Kidney (tissue), 13 donors: ENCODE measurements at regions not wholly inside any gene's neighbourhood (a gene's known extent, or its start where the extent isn't known, plus 50 kb on each side); places are given as distances from the start of the nearest gene placed in this dataset.

ENCODE experiments used
- DNase-seq, 5 donors: peaks; one replicate each; pipeline ENCODE4 v3.0.0-alpha.2; 2013 to 2020
- FAIRE-seq: peaks from 2 replicates; lab custom pipeline; 2012; peaks lifted over from hg19 to GRCh38; lab: Jason Lieb, UNC
- H3K27ac ChIP-seq, 2 donors: one replicate each; pipeline ENCODE4 v1.7.0; 2013; ENCODE audit warnings: low read depth in 2 of 2, low read length in 2 of 2, inconsistent platforms in 1 of 2
- H3K27me3 ChIP-seq: one replicate; pipeline ENCODE4 v1.7.1; 2013; ENCODE audit warnings: low read length, inconsistent platforms; ENCODE audit not compliant: control insufficient read depth, insufficient read depth
- H3K36me3 ChIP-seq, 3 donors: one replicate each; pipeline versions ENCODE4 v1.7.0 to v1.7.1; 2013; ENCODE audit warnings: low read length in 3 of 3, control low read depth in 1 of 3, inconsistent platforms in 1 of 3; ENCODE audit not compliant: insufficient read depth in 3 of 3, control insufficient read depth in 2 of 3
- H3K4me1 ChIP-seq, 3 donors: one replicate each; pipeline versions ENCODE4 v1.7.0 to v1.7.1; 2013; ENCODE audit warnings: low read length in 3 of 3, inconsistent platforms in 1 of 3, low read depth in 1 of 3; ENCODE audit not compliant: control insufficient read depth in 2 of 3, insufficient read depth in 2 of 3
- H3K4me3 ChIP-seq, 3 donors: one replicate each; pipeline versions ENCODE4 v1.7.0 to v1.8.1; 2013; ENCODE audit warnings: low read length in 3 of 3, control low read depth in 1 of 3, inconsistent platforms in 1 of 3
- H3K9ac ChIP-seq, 3 donors: one replicate each; pipeline versions ENCODE4 v1.7.0 to v1.7.1; 2013; ENCODE audit warnings: low read length in 3 of 3, control low read depth in 1 of 3, inconsistent platforms in 1 of 3
- H3K9me3 ChIP-seq, 3 donors: one replicate each; pipeline versions ENCODE4 v1.7.0 to v1.7.1; 2013; ENCODE audit warnings: low read length in 3 of 3, control low read depth in 1 of 3, inconsistent platforms in 1 of 3; ENCODE audit not compliant: control insufficient read depth in 2 of 3, insufficient read depth in 1 of 3
- intact Hi-C: fragments of 100-400 bp; cut with DNase I; formaldehyde crosslinking; loops from one replicate; pipeline ENCODE4 v1.11.1; 2022
- TF ChIP-seq, protein P1 (sequence below): IDR thresholded peaks from 3 replicates; pipeline ENCODE4 v1.5.1; 2012; ENCODE audit warnings: mild to moderate bottlenecking, moderate library complexity, borderline replicate concordance; ENCODE audit not compliant: insufficient read depth; ENCODE audit errors: extremely low read depth
- donor health status: control.
- donor health status: control.
- donor health status: control.
- donor health status: control.
- donor health status: control.
- donor health status: DM: yes; HTN: yes; CAD: no.
- donor health status: Normal renal cell carcinoma (clear cell type).

DNA sequence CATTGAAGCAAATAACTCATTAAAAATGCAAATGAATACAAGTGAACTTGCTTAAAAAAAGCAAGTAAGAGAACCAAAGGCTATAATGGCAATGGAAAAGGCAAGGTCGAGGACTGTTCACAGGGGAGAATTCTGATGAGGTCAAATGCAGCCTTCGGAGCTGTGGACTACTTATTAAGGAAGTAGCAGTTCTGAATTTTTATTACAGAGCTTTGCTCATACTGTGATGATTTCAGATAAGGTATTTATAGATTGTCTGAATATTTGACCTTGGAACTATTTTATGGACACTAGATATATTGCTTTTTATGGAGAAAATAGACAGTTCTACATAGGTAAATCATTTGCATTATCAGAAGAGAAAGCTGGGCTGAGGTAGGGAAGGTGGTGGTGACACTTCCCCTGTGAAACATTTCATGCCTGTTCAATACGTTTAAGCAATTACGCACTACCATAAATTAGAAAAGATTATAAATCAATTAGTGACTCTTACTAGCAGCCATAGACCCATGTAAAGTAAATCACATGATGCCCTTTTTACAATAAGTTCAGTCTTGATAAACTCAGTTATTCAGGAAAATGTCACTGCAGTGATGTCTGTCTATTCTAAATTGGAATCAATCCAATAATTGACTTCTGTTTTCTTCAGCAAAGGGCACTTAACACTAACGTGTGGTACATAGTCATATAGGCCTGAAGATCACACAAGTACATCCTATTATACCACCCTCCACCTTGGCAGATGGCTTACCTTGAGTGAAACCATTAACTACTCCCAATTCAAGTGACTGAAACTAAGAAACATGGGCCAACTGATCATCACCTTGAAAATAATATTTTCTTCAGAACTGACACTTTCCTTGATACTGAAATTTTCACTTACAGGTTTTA, 260.0 kb downstream of the KLF12 start:
- TF ChIP-seq, protein P1, sequence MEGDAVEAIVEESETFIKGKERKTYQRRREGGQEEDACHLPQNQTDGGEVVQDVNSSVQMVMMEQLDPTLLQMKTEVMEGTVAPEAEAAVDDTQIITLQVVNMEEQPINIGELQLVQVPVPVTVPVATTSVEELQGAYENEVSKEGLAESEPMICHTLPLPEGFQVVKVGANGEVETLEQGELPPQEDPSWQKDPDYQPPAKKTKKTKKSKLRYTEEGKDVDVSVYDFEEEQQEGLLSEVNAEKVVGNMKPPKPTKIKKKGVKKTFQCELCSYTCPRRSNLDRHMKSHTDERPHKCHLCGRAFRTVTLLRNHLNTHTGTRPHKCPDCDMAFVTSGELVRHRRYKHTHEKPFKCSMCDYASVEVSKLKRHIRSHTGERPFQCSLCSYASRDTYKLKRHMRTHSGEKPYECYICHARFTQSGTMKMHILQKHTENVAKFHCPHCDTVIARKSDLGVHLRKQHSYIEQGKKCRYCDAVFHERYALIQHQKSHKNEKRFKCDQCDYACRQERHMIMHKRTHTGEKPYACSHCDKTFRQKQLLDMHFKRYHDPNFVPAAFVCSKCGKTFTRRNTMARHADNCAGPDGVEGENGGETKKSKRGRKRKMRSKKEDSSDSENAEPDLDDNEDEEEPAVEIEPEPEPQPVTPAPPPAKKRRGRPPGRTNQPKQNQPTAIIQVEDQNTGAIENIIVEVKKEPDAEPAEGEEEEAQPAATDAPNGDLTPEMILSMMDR: no peak
- H3K9me3 ChIP-seq: peaks cover 0 to 3% (median 0%) of the 10 kb centered on the region in 3 donors
- peak overlapping the region in 1 of 2 donors; percentile 9 for H3K27ac ChIP-seq
- H3K27me3 ChIP-seq: no peaks in the 10 kb centered on the region
- intact Hi-C loops: no loop called here
- H3K4me3 ChIP-seq: no peak overlapping the region
- FAIRE-seq (no peak), DNase-seq (no peak)
- no peaks in the 10 kb centered on the region for H3K36me3 ChIP-seq
- no peak overlapping the region for H3K9ac ChIP-seq
- H3K4me1 ChIP-seq: peaks cover 0 to 2% (median 0%) of the 10 kb centered on the region in 3 donors

DNA sequence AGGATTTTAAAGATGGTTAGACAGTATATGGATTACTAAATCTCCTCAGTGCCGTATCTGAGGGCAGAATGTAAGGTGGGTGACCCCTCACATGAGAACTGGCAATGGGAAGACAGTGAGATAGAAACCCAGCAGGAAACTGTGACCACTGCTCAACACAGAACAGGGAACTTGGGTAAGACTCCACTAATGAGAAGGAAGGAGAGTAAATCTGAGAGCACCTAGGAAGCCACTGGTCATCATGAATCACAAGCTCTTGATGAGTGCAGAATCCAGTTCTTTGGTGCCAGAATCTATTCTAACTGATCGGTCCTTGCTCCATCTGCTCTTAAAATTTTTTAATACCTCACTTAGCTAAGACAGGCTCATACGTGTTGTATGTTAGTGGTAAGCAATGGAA, 261.8 kb downstream of the KLF12 start:
- TF ChIP-seq, protein P1: no peak
- DNase-seq (no peak), FAIRE-seq (no peak)
- H3K36me3 ChIP-seq: no peaks in the 10 kb centered on the region
- no peak overlapping the region for H3K27ac ChIP-seq
- H3K27me3 ChIP-seq: no peaks in the 10 kb centered on the region
- H3K9ac ChIP-seq: no peak overlapping the region
- intact Hi-C loops: no loop called here
- H3K9me3 ChIP-seq: peaks cover 0 to 2% (median 0%) of the 10 kb centered on the region in 3 donors
- H3K4me3 ChIP-seq: no peak overlapping the region
- H3K4me1 ChIP-seq: peaks cover 0 to 2% (median 0%) of the 10 kb centered on the region in 3 donors

DNA sequence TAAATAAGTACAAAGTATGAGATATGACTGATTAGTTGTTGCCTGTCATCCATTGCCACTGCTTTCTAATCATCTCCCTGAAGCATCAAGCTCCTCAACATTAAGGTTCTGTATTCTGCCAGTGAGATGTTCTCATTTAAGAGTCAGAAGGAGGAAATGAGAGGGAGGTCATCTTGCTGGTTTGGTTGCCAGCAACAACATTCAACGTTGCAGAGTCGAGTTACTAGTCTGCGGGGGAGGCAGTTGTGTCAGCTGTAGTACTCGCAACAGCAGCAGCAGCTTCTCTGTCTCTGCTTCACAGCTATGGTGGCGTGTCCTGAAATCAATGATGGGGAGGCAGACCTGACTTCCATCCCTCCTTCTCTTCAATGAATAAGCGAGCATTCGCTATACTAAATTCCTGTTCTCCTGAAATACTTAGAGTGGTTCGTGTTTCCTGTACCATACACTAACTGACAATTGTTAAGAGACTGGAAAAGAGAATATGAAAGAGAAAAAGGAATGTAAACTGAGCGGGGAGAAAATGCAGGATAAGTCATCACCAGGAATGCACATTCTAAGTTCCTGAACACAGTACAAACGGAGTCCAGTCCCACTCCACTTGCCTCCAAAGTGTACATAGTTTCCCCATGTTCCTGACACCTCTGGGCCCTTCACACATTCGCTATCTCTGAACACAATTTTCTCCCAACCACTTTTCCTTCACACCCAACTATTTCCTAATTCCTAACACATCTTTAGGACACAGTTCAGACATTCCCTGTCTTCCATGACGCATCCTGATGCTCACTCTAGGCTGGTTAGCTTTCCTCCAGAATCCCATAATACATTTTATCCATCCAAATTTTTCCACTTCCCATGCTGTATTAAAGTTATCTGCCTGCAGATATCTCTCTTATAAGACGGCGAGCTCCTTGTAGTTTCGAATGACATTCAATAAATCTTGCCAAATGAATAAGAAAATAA, 263.0 kb downstream of the KLF12 start:
- Histone ChIP-seq H3K36me3 (no peaks in the 10 kb centered on the region), H3K27me3 (no peaks in the 10 kb centered on the region), H3K4me3 (no peak overlapping the region), H3K27ac (no peak overlapping the region), H3K4me1 (peaks cover 0 to 2% (median 0%) of the 10 kb centered on the region in 3 donors), H3K9me3 (no peaks in the 10 kb centered on the region), H3K9ac (no peak overlapping the region)
- no peak for FAIRE-seq
- intact Hi-C loops: no loop called here
- DNase-seq: peak; percentile 68 to 83 (median 73)
- TF ChIP-seq, protein P1: no peak
